ENCODE measurements at regions not wholly inside any gene's neighbourhood (a gene's known extent, or its start where the extent isn't known, plus 50 kb on each side); places are given as distances from the start of the nearest gene placed in this dataset.

- peaks cover 8% of the 10 kb centered on the region for H3K9me3 ChIP-seq (replicated peaks; ENCODE audit: control insufficient read depth, insufficient read depth, low read length)
- POLR2A ChIA-PET: no interaction called here
- dilution Hi-C loops (cut with MboI; ENCODE audit: extremely low pct_ligation_motif_present, low sequenced_read_pairs) (no loop called here), intact Hi-C loops (cut with micrococcal nuclease) (no loop called here)
- no peak overlapping the region for H3K4me2 ChIP-seq (ENCODE audit: insufficient read depth, low read length)
- BruUV-seq (replicated peaks): no TSS peak
- H3K4me3 ChIP-seq (replicated peaks in 1 of 3; ENCODE audit: insufficient read depth in 1 of 3, low read depth in 1 of 3, low read length in 3 of 3): no peak overlapping the region
- no peaks in the 10 kb centered on the region for H3K9me1 ChIP-seq (replicated peaks; ENCODE audit: control insufficient read depth, extremely low read depth, insufficient read depth, low read length)
- H3K36me3 ChIP-seq (ENCODE audit: control insufficient read depth in 2 of 2, extremely low read depth in 1 of 2, insufficient read depth in 2 of 2, low read length in 2 of 2): no peaks in the 10 kb centered on the region
- H3K9ac ChIP-seq (replicated peaks; ENCODE audit: extremely low read depth, insufficient read depth, low read length): no peak overlapping the region
- H3K4me1 ChIP-seq (ENCODE audit: control insufficient read depth, extremely low read depth, insufficient read depth, low read length): no peaks in the 10 kb centered on the region
- H3K27ac ChIP-seq (ENCODE audit: insufficient read depth, low read depth, low read length): no peak overlapping the region
- H3K27me3 ChIP-seq (ENCODE audit: control insufficient read depth in 2 of 2, insufficient read depth in 2 of 2, low read length in 2 of 2): no peaks in the 10 kb centered on the region
- H3K79me2 ChIP-seq (ENCODE audit: control insufficient read depth, insufficient read depth, low read length): no peaks in the 10 kb centered on the region
- no peak for DNase-seq (ENCODE audit: low read depth, low spot score)
- no peak overlapping the region for H2AFZ ChIP-seq (ENCODE audit: low read depth, low read length)
- H4K20me1 ChIP-seq (replicated peaks; ENCODE audit: control insufficient read depth, extremely low read depth, insufficient read depth, low read length): no peaks in the 10 kb centered on the region
- CTCF ChIA-PET: no interaction called here
- FAIRE-seq: no peak
- no peak for TF ChIP-seq EZH2 (IDR thresholded peaks at IDR 0.05; ENCODE audit: borderline replicate concordance, low read depth, low read length, severe bottlenecking)
- TF ChIP-seq CTCF (IDR thresholded peaks at IDR 0.05; ENCODE audit: extremely low read depth in 1 of 2, insufficient read depth in 1 of 2, low read depth in 1 of 2, low read length in 2 of 2): no peak
- no peak for TF ChIP-seq MYC (IDR thresholded peaks at IDR 0.05; ENCODE audit: low read depth, low read length)
- TF ChIP-seq MAX (IDR thresholded peaks at IDR 0.05; ENCODE audit: insufficient read depth, insufficient read length): no peak
- TF ChIP-seq FOS (IDR thresholded peaks at IDR 0.05; ENCODE audit: borderline replicate concordance, insufficient read depth, low read length): no peak
- no peak for TF ChIP-seq POLR2A (IDR thresholded peaks at IDR 0.05; ENCODE audit: low read depth, low read length)
- TF ChIP-seq GATA2 (IDR thresholded peaks at IDR 0.05; ENCODE audit: insufficient read depth, insufficient read length, low read depth, low read length): no peak
- TF ChIP-seq POLR2AphosphoS5 (IDR thresholded peaks at IDR 0.05; ENCODE audit: insufficient read depth, low read depth, low read length): no peak
- TF ChIP-seq JUN (IDR thresholded peaks at IDR 0.05; ENCODE audit: borderline replicate concordance, insufficient read depth, insufficient read length, low read depth): no peak
Observed at GRCh38 chr2:545228-545627, 132.0 kb downstream of the TMEM18 start.

Measured in endothelial cell of umbilical vein (primary cell).